Fibroblast of lung (primary cell): ENCODE measurements at regions not wholly inside any gene's neighbourhood (a gene's known extent, or its start where the extent isn't known, plus 50 kb on each side); places are given as distances from the start of the nearest gene placed in this dataset.

Experiments
- EZH2 ChIP-seq: IDR thresholded peaks from 2 replicates; pipeline ENCODE4 v1.5.1; 2012; ENCODE audit warnings: low read length, control low read depth, mild to moderate bottlenecking; ENCODE audit errors: missing control alignments
- TF ChIP-seq, protein P1 (sequence below), 2 donors: IDR thresholded peaks in 1 of 2; conservative IDR thresholded peaks in 1 of 2; 1 replicate in 1 of 2; 2 replicates in 1 of 2; pipeline ENCODE4 v1.5.1; 2011 to 2012; ENCODE audit warnings: low read length in 2 of 2, control low read depth in 1 of 2, inconsistent platforms in 1 of 2, low read depth in 1 of 2, mild to moderate bottlenecking in 1 of 2

- TF ChIP-seq, protein P1, sequence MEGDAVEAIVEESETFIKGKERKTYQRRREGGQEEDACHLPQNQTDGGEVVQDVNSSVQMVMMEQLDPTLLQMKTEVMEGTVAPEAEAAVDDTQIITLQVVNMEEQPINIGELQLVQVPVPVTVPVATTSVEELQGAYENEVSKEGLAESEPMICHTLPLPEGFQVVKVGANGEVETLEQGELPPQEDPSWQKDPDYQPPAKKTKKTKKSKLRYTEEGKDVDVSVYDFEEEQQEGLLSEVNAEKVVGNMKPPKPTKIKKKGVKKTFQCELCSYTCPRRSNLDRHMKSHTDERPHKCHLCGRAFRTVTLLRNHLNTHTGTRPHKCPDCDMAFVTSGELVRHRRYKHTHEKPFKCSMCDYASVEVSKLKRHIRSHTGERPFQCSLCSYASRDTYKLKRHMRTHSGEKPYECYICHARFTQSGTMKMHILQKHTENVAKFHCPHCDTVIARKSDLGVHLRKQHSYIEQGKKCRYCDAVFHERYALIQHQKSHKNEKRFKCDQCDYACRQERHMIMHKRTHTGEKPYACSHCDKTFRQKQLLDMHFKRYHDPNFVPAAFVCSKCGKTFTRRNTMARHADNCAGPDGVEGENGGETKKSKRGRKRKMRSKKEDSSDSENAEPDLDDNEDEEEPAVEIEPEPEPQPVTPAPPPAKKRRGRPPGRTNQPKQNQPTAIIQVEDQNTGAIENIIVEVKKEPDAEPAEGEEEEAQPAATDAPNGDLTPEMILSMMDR (conservative IDR thresholded peaks at IDR 0.05 in 1 of 2, IDR thresholded peaks at IDR 0.05 in 1 of 2; ENCODE audit: low read depth in 1 of 2, low read length in 2 of 2), result no peak
- no peak for TF ChIP-seq EZH2
These were observed 230.7 kb upstream of the CHORDC1 start for GRCh38 chr11:90453525-90453924.
